Neutrophil (primary cell): ENCODE measurements at regions not wholly inside any gene's neighbourhood (a gene's known extent, or its start where the extent isn't known, plus 50 kb on each side); places are given as distances from the start of the nearest gene placed in this dataset.

ENCODE experiments used
- H3K27ac ChIP-seq: fragments of 200-600 bp; sonication (generic); 2 replicates; pipeline ENCODE4 v1.5.1; 2016; ENCODE audit warnings: mild to moderate bottlenecking, moderate library complexity
- H3K27me3 ChIP-seq: fragments of 200-600 bp; sonication (generic); 2 replicates; pipeline ENCODE4 v1.6.0; 2016; ENCODE audit warnings: mild to moderate bottlenecking
- H3K36me3 ChIP-seq: fragments of 200-600 bp; sonication (generic); 2 replicates; pipeline ENCODE4 v1.5.1; 2017
- H3K4me1 ChIP-seq, 2 experiments: fragments of 200-600 bp in 1 of 2; sonication (generic) in 1 of 2; 1 replicate in 1 of 2; 2 replicates in 1 of 2; pipeline versions ENCODE4 v1.5.1 to v1.6.1; 2013 to 2016; ENCODE audit warnings: low read depth in 1 of 2, low read length in 1 of 2, mild to moderate bottlenecking in 1 of 2, moderate library complexity in 1 of 2; ENCODE audit not compliant: control insufficient read depth in 1 of 2, insufficient read depth in 1 of 2
- H3K4me3 ChIP-seq, 2 experiments: fragments of 200-600 bp in 1 of 2; sonication (generic) in 1 of 2; 1 replicate in 1 of 2; 2 replicates in 1 of 2; pipeline ENCODE4 v1.5.1; 2013 to 2016; ENCODE audit warnings: low read depth in 1 of 2, low read length in 1 of 2, mild to moderate bottlenecking in 1 of 2, moderate library complexity in 1 of 2
- H3K9me3 ChIP-seq: fragments of 200-600 bp; sonication (generic); 2 replicates; pipeline ENCODE4 v1.5.1; 2016
- CTCF ChIP-seq: fragments of 200-600 bp; sonication (generic); IDR thresholded peaks from 2 replicates; pipeline ENCODE4 v1.5.1; 2016; ENCODE audit warnings: antibody characterized with exemption

GRCh38 chr17:79150799-79151198, 76.2 kb downstream of the ENGASE start:
- Histone ChIP-seq H3K27ac (no peak overlapping the region), H3K4me1 (no peaks in the 10 kb centered on the region), H3K27me3 (peaks cover 19% of the 10 kb centered on the region), H3K9me3 (no peaks in the 10 kb centered on the region), H3K4me3 (no peak overlapping the region), H3K36me3 (no peaks in the 10 kb centered on the region)
- no peak for TF ChIP-seq CTCF

DNA sequence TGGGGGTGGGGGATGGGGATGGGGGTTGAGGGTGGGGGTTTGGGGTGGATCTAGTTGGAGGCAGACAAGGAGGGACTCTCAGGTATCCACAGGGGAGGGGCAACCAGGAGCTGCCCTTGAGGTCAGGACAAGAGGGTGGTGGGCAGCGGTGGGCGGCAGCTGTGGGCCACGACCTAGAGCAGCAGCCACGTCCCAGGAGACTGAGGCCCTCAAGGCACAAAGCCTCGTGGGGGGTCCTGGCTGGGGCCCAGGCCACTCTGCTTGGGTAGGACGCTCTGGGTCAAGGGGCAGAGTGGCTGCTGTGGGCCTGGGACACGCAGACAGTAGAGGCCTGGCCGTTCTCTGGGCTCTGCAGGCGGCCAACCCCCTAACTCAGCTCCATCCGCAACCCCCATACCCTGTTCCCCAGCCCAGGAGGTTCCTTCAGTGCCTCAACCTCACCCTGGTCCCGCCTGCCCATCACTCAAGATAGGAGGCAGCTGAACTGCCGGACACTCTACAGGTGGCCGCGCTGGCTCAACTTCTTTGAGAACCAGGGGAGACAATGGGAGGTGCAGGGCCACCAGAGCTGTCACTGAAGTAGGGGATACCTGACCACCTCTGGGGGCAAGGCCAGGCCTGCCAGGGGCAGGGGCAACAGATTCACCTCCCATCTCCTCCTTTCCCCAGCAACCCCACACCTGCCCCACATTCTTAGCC, 75.6 kb downstream of the ENGASE start:
- H3K27me3 ChIP-seq, result peaks cover 19% of the 10 kb centered on the region
- H3K4me1 ChIP-seq, result no peaks in the 10 kb centered on the region
- H3K4me3 ChIP-seq, result no peak overlapping the region
- no peaks in the 10 kb centered on the region for H3K9me3 ChIP-seq
- no peaks in the 10 kb centered on the region for H3K36me3 ChIP-seq
- no peak for TF ChIP-seq CTCF
- no peak overlapping the region for H3K27ac ChIP-seq

GRCh38 chr17:79148584-79148983, 74.0 kb downstream of the ENGASE start:
- TF ChIP-seq CTCF, result no peak
- no peak overlapping the region for H3K27ac ChIP-seq
- H3K4me3 ChIP-seq, result no peak overlapping the region
- no peaks in the 10 kb centered on the region for H3K4me1 ChIP-seq
- no peaks in the 10 kb centered on the region for H3K9me3 ChIP-seq
- peaks cover 15% of the 10 kb centered on the region for H3K27me3 ChIP-seq
- no peaks in the 10 kb centered on the region for H3K36me3 ChIP-seq

- no peak overlapping the region for H3K27ac ChIP-seq
- peaks cover 12% of the 10 kb centered on the region for H3K27me3 ChIP-seq
- no peaks in the 10 kb centered on the region for H3K4me1 ChIP-seq
- H3K36me3 ChIP-seq, result no peaks in the 10 kb centered on the region
- no peak overlapping the region for H3K4me3 ChIP-seq
- no peak for TF ChIP-seq CTCF
- H3K9me3 ChIP-seq, result no peaks in the 10 kb centered on the region
These were observed 73.3 kb downstream of the ENGASE start for GRCh38 chr17:79147746-79148506.

DNA sequence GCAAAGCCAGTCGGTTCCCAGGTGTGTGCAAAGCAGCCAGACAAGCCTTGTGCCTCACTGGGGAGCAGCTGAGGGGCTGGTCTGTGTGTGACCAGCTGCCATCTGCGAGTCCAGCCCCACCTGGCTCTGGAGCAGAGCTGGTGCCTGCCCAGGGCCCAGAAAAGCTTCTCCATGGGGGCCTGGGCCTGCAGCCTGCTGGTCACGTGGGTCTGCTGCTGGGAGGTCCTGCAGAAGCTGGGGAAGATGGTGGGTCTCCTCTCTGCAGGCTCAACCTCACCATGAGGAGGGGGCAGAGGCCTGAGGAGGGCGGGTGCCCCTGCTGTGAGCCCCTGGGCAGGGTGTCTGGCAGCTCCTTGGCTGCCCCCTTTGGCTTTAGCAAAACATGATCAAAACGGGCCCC, 71.9 kb downstream of the ENGASE start:
- Histone ChIP-seq H3K4me1 (no peaks in the 10 kb centered on the region), H3K27ac (no peak overlapping the region), H3K9me3 (no peaks in the 10 kb centered on the region), H3K4me3 (no peak overlapping the region), H3K36me3 (no peaks in the 10 kb centered on the region), H3K27me3 (peaks cover 10% of the 10 kb centered on the region)
- no peak for TF ChIP-seq CTCF
